ENCODE measurements at regions not wholly inside any gene's neighbourhood (a gene's known extent, or its start where the extent isn't known, plus 50 kb on each side); places are given as distances from the start of the nearest gene placed in this dataset.

DNA sequence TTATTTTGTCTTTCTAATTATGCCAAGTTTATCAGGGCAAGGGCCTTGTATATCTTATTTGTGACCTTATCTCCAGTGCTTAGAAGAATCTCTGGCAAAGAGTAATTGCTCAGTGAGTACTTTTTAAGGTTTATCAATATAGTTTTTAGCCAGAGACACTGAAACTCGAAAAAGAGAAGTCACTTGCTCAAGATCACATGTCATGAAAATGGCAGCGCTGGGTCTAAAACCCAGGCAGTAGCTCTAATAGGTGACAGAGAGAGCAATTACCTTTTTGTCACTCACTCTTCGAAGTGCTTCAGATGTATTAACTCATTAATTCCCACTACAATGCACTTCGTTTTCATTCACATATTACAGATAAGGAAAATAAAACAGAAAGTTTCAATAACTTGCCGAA lies 667.5 kb downstream of the DOK5 start (continued):
- TF ChIP-seq HDAC6 (IDR thresholded peaks at IDR 0.05; ENCODE audit: unreplicated experiment) (no peak), EGR1 (IDR thresholded peaks at IDR 0.05; ENCODE audit: borderline replicate concordance in 1 of 2, low read depth in 2 of 2, low read length in 2 of 2) (no peak), RB1 (IDR thresholded peaks at IDR 0.05; ENCODE audit: borderline replicate concordance) (no peak), RAD51 (IDR thresholded peaks at IDR 0.05) (peak; percentile 77), RBBP5 (conservative IDR thresholded peaks at IDR 0.05) (no peak), ZNF207 (IDR thresholded peaks at IDR 0.05; ENCODE audit: borderline replicate concordance) (no peak), CREB1 (IDR thresholded peaks at IDR 0.05; ENCODE audit: low read depth) (no peak), CHD2 (IDR thresholded peaks at IDR 0.05; ENCODE audit: borderline replicate concordance, low read depth, low read length) (no peak), POLR2AphosphoS5 (IDR thresholded peaks at IDR 0.05; ENCODE audit: low read length) (no peak), LARP7 (IDR thresholded peaks at IDR 0.05) (no peak), ZSCAN29 (IDR thresholded peaks at IDR 0.05) (no peak), GATAD2B (conservative IDR thresholded peaks at IDR 0.05; ENCODE audit: low read depth) (no peak), POU2F2 (IDR thresholded peaks at IDR 0.05; ENCODE audit: borderline replicate concordance, low read depth, low read length) (no peak), CHD1 (IDR thresholded peaks at IDR 0.05; ENCODE audit: low read depth, low read length) (no peak), SMC3 (IDR thresholded peaks at IDR 0.05; ENCODE audit: borderline replicate concordance, low read length) (no peak), SIX5 (IDR thresholded peaks at IDR 0.05; ENCODE audit: low read depth, low read length, severe bottlenecking) (no peak)
- TF ChIP-seq, protein P1, sequence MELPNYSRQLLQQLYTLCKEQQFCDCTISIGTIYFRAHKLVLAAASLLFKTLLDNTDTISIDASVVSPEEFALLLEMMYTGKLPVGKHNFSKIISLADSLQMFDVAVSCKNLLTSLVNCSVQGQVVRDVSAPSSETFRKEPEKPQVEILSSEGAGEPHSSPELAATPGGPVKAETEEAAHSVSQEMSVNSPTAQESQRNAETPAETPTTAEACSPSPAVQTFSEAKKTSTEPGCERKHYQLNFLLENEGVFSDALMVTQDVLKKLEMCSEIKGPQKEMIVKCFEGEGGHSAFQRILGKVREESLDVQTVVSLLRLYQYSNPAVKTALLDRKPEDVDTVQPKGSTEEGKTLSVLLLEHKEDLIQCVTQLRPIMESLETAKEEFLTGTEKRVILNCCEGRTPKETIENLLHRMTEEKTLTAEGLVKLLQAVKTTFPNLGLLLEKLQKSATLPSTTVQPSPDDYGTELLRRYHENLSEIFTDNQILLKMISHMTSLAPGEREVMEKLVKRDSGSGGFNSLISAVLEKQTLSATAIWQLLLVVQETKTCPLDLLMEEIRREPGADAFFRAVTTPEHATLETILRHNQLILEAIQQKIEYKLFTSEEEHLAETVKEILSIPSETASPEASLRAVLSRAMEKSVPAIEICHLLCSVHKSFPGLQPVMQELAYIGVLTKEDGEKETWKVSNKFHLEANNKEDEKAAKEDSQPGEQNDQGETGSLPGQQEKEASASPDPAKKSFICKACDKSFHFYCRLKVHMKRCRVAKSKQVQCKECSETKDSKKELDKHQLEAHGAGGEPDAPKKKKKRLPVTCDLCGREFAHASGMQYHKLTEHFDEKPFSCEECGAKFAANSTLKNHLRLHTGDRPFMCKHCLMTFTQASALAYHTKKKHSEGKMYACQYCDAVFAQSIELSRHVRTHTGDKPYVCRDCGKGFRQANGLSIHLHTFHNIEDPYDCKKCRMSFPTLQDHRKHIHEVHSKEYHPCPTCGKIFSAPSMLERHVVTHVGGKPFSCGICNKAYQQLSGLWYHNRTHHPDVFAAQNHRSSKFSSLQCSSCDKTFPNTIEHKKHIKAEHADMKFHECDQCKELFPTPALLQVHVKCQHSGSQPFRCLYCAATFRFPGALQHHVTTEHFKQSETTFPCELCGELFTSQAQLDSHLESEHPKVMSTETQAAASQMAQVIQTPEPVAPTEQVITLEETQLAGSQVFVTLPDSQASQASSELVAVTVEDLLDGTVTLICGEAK (IDR thresholded peaks at IDR 0.05; ENCODE audit: borderline replicate concordance), result peak; percentile 51; the same call in 1 of the 2 replicates
- TF ChIP-seq, protein P2, sequence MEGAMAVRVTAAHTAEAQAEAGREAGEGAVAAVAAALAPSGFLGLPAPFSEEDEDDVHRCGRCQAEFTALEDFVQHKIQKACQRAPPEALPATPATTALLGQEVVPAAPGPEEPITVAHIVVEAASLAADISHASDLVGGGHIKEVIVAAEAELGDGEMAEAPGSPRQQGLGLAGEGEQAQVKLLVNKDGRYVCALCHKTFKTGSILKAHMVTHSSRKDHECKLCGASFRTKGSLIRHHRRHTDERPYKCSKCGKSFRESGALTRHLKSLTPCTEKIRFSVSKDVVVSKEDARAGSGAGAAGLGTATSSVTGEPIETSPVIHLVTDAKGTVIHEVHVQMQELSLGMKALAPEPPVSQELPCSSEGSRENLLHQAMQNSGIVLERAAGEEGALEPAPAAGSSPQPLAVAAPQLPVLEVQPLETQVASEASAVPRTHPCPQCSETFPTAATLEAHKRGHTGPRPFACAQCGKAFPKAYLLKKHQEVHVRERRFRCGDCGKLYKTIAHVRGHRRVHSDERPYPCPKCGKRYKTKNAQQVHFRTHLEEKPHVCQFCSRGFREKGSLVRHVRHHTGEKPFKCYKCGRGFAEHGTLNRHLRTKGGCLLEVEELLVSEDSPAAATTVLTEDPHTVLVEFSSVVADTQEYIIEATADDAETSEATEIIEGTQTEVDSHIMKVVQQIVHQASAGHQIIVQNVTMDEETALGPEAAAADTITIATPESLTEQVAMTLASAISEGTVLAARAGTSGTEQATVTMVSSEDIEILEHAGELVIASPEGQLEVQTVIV (IDR thresholded peaks at IDR 0.05; ENCODE audit: borderline replicate concordance, partially characterized antibody), result no peak
- TF ChIP-seq, protein P3, sequence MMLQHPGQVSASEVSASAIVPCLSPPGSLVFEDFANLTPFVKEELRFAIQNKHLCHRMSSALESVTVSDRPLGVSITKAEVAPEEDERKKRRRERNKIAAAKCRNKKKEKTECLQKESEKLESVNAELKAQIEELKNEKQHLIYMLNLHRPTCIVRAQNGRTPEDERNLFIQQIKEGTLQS (IDR thresholded peaks at IDR 0.05; ENCODE audit: borderline replicate concordance, extremely low read depth, low read depth, low read length), result no peak
- TF ChIP-seq, protein P4, sequence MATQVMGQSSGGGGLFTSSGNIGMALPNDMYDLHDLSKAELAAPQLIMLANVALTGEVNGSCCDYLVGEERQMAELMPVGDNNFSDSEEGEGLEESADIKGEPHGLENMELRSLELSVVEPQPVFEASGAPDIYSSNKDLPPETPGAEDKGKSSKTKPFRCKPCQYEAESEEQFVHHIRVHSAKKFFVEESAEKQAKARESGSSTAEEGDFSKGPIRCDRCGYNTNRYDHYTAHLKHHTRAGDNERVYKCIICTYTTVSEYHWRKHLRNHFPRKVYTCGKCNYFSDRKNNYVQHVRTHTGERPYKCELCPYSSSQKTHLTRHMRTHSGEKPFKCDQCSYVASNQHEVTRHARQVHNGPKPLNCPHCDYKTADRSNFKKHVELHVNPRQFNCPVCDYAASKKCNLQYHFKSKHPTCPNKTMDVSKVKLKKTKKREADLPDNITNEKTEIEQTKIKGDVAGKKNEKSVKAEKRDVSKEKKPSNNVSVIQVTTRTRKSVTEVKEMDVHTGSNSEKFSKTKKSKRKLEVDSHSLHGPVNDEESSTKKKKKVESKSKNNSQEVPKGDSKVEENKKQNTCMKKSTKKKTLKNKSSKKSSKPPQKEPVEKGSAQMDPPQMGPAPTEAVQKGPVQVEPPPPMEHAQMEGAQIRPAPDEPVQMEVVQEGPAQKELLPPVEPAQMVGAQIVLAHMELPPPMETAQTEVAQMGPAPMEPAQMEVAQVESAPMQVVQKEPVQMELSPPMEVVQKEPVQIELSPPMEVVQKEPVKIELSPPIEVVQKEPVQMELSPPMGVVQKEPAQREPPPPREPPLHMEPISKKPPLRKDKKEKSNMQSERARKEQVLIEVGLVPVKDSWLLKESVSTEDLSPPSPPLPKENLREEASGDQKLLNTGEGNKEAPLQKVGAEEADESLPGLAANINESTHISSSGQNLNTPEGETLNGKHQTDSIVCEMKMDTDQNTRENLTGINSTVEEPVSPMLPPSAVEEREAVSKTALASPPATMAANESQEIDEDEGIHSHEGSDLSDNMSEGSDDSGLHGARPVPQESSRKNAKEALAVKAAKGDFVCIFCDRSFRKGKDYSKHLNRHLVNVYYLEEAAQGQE (IDR thresholded peaks at IDR 0.05; ENCODE audit: low read depth, low read length), result no peak

Data from GM12878 (cell line).